Loucy (cell line): ENCODE measurements at regions not wholly inside any gene's neighbourhood (a gene's known extent, or its start where the extent isn't known, plus 50 kb on each side); places are given as distances from the start of the nearest gene placed in this dataset.

Source experiments
- H2AFZ ChIP-seq: fragments of 200-600 bp; sonication (generic); 2 replicates; pipeline ENCODE4 v1.6.0; 2016; ENCODE audit warnings: antibody characterized with exemption, mild to moderate bottlenecking, low read length, moderate library complexity
- H3F3A ChIP-seq: fragments of 200-600 bp; 2 replicates; pipeline ENCODE4 v1.6.0; 2016; ENCODE audit warnings: antibody characterized with exemption, low read depth, mild to moderate bottlenecking
- H3K27me3 ChIP-seq: fragments of 200-600 bp; sonication (generic); 2 replicates; pipeline ENCODE4 v1.6.1; 2014; ENCODE audit warnings: low read length, mild to moderate bottlenecking; ENCODE audit not compliant: insufficient read depth, poor library complexity, severe bottlenecking
- H3K36me3 ChIP-seq: fragments of 200-600 bp; sonication (generic); 2 replicates; pipeline ENCODE4 v1.6.1; 2016; ENCODE audit warnings: low read length; ENCODE audit not compliant: insufficient read depth
- H3K4me1 ChIP-seq: fragments of 200-600 bp; sonication (generic); 2 replicates; pipeline ENCODE4 v1.5.1; 2014; ENCODE audit warnings: low read length, mild to moderate bottlenecking; ENCODE audit not compliant: insufficient read depth, poor library complexity, severe bottlenecking
- H3K4me2 ChIP-seq: fragments of 200-600 bp; sonication (generic); 2 replicates; pipeline ENCODE4 v1.6.0; 2014; ENCODE audit warnings: antibody characterized with exemption, low read length, low read depth, mild to moderate bottlenecking; ENCODE audit not compliant: poor library complexity, severe bottlenecking
- H3K4me3 ChIP-seq: fragments of 200-600 bp; sonication (generic); 2 replicates; pipeline ENCODE4 v1.5.1; 2014; ENCODE audit warnings: low read length, mild to moderate bottlenecking, mixed read lengths; ENCODE audit not compliant: poor library complexity, severe bottlenecking
- H3K79me2 ChIP-seq: fragments of 200-600 bp; sonication (generic); 2 replicates; pipeline ENCODE4 v1.6.1; 2014; ENCODE audit warnings: low read length; ENCODE audit not compliant: insufficient read depth
- H3K9ac ChIP-seq: fragments of 200-600 bp; sonication (generic); 2 replicates; pipeline ENCODE4 v1.6.0; 2014; ENCODE audit warnings: mild to moderate bottlenecking, low read depth, low read length, moderate library complexity; ENCODE audit not compliant: poor library complexity, severe bottlenecking
- H3K9me2 ChIP-seq: fragments of 200-600 bp; sonication (generic); replicated peaks from 2 replicates; pipeline ENCODE4 v1.6.1; 2016; ENCODE audit warnings: low read depth, low read length, mixed read lengths
- H3K9me3 ChIP-seq: fragments of 200-600 bp; sonication (generic); 2 replicates; pipeline ENCODE4 v1.6.1; 2014; ENCODE audit warnings: mild to moderate bottlenecking, antibody characterized with exemption, low read length, low read depth; ENCODE audit not compliant: insufficient read depth
- H4K20me1 ChIP-seq: fragments of 200-600 bp; sonication (generic); 2 replicates; pipeline ENCODE4 v1.6.0; 2014; ENCODE audit warnings: antibody characterized with exemption, low read length, mild to moderate bottlenecking; ENCODE audit not compliant: insufficient read depth, poor library complexity, severe bottlenecking
- EZH2phosphoT487 ChIP-seq: fragments of 200-600 bp; IDR thresholded peaks from 2 replicates; pipeline ENCODE4 v1.6.1; 2018; ENCODE audit warnings: antibody characterized with exemption, mild to moderate bottlenecking, moderate library complexity, borderline replicate concordance
- TF ChIP-seq, protein P1 (sequence below): fragments of 200-600 bp; sonication (generic); conservative IDR thresholded peaks from 2 replicates; pipeline ENCODE4 v1.5.1; 2014; ENCODE audit warnings: mild to moderate bottlenecking, antibody characterized with exemption, low read length

DNA sequence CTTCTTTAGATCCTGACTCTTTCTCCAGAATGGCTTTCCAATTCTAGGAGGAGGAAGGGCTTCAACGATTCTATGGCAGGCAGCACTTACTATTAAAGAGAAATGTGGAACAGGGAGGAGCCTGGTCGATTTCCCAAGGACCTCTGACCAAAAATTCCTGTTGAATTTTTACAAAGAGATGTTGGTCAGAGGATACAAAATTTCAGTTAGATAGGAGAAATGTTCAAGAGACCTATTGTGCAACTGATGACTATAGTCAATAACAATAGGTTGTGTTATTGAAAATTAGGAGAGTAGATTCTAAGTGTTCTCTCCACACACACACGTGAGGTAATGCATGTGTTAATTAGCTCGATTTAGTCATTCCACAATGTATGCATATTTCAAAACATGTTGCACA is 130.1 kb upstream of the TNFAIP3 start:
- Histone ChIP-seq H4K20me1 (no peaks in the 10 kb centered on the region), H3K4me1 (peaks cover 47% of the 10 kb centered on the region), H3K27me3 (no peaks in the 10 kb centered on the region), H3K4me3 (peak overlapping the region; percentile 32), H3F3A (peaks cover 6% of the 10 kb centered on the region), H3K79me2 (no peaks in the 10 kb centered on the region), H3K36me3 (no peaks in the 10 kb centered on the region), H3K9ac (peak overlapping the region; percentile 41), H2AFZ (0 out of 2 replicates have a peak overlapping the region, but pooled peaks have one; percentile 2), H3K4me2 (peak overlapping the region; percentile 62), H3K9me3 (no peaks in the 10 kb centered on the region), H3K9me2 (no peaks in the 10 kb centered on the region)
- TF ChIP-seq EZH2phosphoT487 = no peak
- TF ChIP-seq, protein P1, sequence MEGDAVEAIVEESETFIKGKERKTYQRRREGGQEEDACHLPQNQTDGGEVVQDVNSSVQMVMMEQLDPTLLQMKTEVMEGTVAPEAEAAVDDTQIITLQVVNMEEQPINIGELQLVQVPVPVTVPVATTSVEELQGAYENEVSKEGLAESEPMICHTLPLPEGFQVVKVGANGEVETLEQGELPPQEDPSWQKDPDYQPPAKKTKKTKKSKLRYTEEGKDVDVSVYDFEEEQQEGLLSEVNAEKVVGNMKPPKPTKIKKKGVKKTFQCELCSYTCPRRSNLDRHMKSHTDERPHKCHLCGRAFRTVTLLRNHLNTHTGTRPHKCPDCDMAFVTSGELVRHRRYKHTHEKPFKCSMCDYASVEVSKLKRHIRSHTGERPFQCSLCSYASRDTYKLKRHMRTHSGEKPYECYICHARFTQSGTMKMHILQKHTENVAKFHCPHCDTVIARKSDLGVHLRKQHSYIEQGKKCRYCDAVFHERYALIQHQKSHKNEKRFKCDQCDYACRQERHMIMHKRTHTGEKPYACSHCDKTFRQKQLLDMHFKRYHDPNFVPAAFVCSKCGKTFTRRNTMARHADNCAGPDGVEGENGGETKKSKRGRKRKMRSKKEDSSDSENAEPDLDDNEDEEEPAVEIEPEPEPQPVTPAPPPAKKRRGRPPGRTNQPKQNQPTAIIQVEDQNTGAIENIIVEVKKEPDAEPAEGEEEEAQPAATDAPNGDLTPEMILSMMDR = no peak

DNA sequence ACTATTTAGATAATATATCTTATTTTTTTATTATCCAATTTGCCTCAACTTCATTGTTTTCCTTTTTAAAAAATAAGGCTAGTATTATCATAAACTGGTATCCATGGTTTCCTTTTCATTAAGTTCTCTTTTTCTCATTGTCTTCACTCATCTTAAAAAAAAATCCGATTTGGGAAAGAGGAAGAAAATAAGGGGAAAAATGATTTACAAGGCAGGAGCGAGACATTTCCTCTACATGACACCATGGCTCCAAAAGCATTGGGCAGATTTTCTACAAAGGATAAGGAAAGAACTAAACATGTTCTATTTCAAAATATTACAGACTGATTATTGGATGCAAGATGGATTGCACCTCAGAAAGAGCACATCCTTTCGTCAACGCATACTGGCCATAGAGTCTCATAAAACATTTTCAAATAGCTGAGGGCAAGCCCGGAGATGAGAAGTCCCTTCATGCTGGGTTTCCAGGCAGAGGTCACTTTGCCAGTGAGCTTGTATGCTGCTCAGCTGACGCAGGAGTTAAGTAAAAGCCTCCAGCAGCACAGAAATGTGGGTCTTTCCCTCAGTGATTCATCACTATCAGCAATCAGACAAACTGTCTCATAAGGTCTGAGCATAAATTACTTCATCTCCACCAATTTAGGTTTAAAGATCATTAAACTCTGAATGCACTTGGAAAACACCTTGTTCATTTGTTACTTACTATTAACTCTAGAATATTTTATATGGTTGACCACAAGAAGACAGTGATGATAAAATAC is 129.0 kb upstream of the TNFAIP3 start:
- Histone ChIP-seq H3K27me3 (no peaks in the 10 kb centered on the region), H3K9me3 (no peaks in the 10 kb centered on the region), H3F3A (peaks cover 6% of the 10 kb centered on the region), H4K20me1 (no peaks in the 10 kb centered on the region), H3K9ac (no peak overlapping the region), H3K9me2 (no peaks in the 10 kb centered on the region), H3K4me1 (peaks cover 47% of the 10 kb centered on the region), H2AFZ (no peak overlapping the region), H3K36me3 (no peaks in the 10 kb centered on the region), H3K4me3 (no peak overlapping the region), H3K79me2 (no peaks in the 10 kb centered on the region), H3K4me2 (no peak overlapping the region)
- no peak for TF ChIP-seq EZH2phosphoT487
- TF ChIP-seq, protein P1 = no peak

DNA sequence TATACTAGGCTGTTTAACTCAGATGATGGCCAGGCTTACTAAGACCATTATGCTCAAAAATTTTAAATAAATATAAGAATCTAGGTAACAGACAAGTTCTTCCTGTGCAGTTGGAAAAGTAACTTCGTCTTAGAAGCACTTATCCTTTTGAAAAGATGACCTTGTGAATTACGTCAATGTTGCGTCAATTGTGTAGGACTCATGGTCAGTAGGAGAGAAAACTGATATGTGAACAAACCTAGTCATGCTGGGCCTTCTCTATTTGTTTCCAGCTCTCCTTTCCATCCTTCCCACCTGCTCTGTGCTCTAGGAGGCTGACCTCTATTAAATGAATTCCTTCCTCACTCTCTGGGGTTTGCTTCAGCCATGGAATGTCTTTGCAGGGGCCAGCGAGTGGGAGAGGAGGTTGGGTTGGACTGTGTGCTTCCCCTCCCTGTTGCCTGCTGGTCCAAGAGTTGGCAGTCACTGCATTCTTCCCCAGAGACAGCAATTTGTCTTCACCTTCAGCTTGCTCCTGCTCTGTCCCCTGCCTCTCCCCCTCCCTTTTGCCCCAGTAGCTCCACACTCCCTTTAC is 128.0 kb upstream of the TNFAIP3 start:
- no peak overlapping the region for H3K9ac ChIP-seq
- no peak overlapping the region for H3K4me3 ChIP-seq
- H3K4me1 ChIP-seq = peaks cover 53% of the 10 kb centered on the region
- H3K36me3 ChIP-seq = no peaks in the 10 kb centered on the region
- no peaks in the 10 kb centered on the region for H3K9me2 ChIP-seq
- H3K9me3 ChIP-seq = no peaks in the 10 kb centered on the region
- H3K79me2 ChIP-seq = no peaks in the 10 kb centered on the region
- TF ChIP-seq, protein P1 = no peak
- TF ChIP-seq EZH2phosphoT487 = no peak
- peaks cover 10% of the 10 kb centered on the region for H3F3A ChIP-seq
- no peaks in the 10 kb centered on the region for H4K20me1 ChIP-seq
- H2AFZ ChIP-seq = no peak overlapping the region
- H3K27me3 ChIP-seq = no peaks in the 10 kb centered on the region
- H3K4me2 ChIP-seq = no peak overlapping the region
